ENCODE measurements at regions not wholly inside any gene's neighbourhood (a gene's known extent, or its start where the extent isn't known, plus 50 kb on each side); places are given as distances from the start of the nearest gene placed in this dataset.

- Histone ChIP-seq H3K27ac (no peak overlapping the region), H3K9me3 (no peaks in the 10 kb centered on the region), H3K36me3 (no peaks in the 10 kb centered on the region), H3K4me1 (no peaks in the 10 kb centered on the region), H3K27me3 (no peaks in the 10 kb centered on the region), H3K4me3 (no peak overlapping the region)
- intact Hi-C loops (cut with DNase I) = no loop called here
- DNase-seq = no peak
- WGBS, 2 donors = 71% methylated on average over 4 of the region's 4 CpGs
- TF ChIP-seq POLR2A (IDR thresholded peaks at IDR 0.05) = no peak
- no peak for TF ChIP-seq CTCF (IDR thresholded peaks at IDR 0.05)
Observed at GRCh38 chr3:181056136-181056732, 66.7 kb upstream of the DNAJC19 start.

GRCh38 chr3:181054538-181054937 is 65.0 kb upstream of the DNAJC19 start:
- H3K4me1 ChIP-seq = no peaks in the 10 kb centered on the region
- DNase-seq = no peak
- no peaks in the 10 kb centered on the region for H3K27me3 ChIP-seq
- intact Hi-C loops (cut with DNase I) = no loop called here
- no peaks in the 10 kb centered on the region for H3K36me3 ChIP-seq
- H3K4me3 ChIP-seq = no peak overlapping the region
- H3K27ac ChIP-seq = no peak overlapping the region
- H3K9me3 ChIP-seq = no peaks in the 10 kb centered on the region
- TF ChIP-seq POLR2AphosphoS5 (IDR thresholded peaks at IDR 0.05) = no peak
- no peak for TF ChIP-seq POLR2A (IDR thresholded peaks at IDR 0.05)
- no peak for TF ChIP-seq EP300 (IDR thresholded peaks at IDR 0.05)
- no peak for TF ChIP-seq CTCF (IDR thresholded peaks at IDR 0.05)

- no peaks in the 10 kb centered on the region for H3K36me3 ChIP-seq
- H3K27me3 ChIP-seq = no peaks in the 10 kb centered on the region
- intact Hi-C loops (cut with DNase I) = no loop called here
- H3K4me1 ChIP-seq = no peaks in the 10 kb centered on the region
- TF ChIP-seq CTCF (IDR thresholded peaks at IDR 0.05) (no peak), POLR2A (IDR thresholded peaks at IDR 0.05) (no peak), EP300 (IDR thresholded peaks at IDR 0.05) (no peak), POLR2AphosphoS5 (IDR thresholded peaks at IDR 0.05) (no peak)
- DNase-seq = no peak
- WGBS, 2 donors = 54 to 57% methylated on average over 2 of the region's 2 CpGs
- no peak overlapping the region for H3K27ac ChIP-seq
- no peak overlapping the region for H3K4me3 ChIP-seq
- peaks cover 0 to 1% (median 0%) of the 10 kb centered on the region in 4 donors for H3K9me3 ChIP-seq
Observed at GRCh38 chr3:181052256-181052655, 62.7 kb upstream of the DNAJC19 start.

- H3K27me3 ChIP-seq = no peaks in the 10 kb centered on the region
- H3K27ac ChIP-seq = no peak overlapping the region
- no peak for DNase-seq
- H3K36me3 ChIP-seq = no peaks in the 10 kb centered on the region
- no peak overlapping the region for H3K4me3 ChIP-seq
- TF ChIP-seq POLR2AphosphoS5 (IDR thresholded peaks at IDR 0.05) (no peak), POLR2A (IDR thresholded peaks at IDR 0.05) (no peak), EP300 (IDR thresholded peaks at IDR 0.05) (no peak), CTCF (IDR thresholded peaks at IDR 0.05) (no peak)
- H3K9me3 ChIP-seq = peaks cover 0 to 4% (median 0%) of the 10 kb centered on the region in 4 donors
- no peaks in the 10 kb centered on the region for H3K4me1 ChIP-seq
- intact Hi-C loops (cut with DNase I) = no loop called here
- WGBS, 2 donors = 4 to 8% methylated on average over 1 of the region's 1 CpG
Observed at GRCh38 chr3:181050738-181051137, 61.2 kb upstream of the DNAJC19 start.

- no peak for DNase-seq
- Histone ChIP-seq H3K36me3 (no peaks in the 10 kb centered on the region), H3K9me3 (no peaks in the 10 kb centered on the region), H3K4me1 (no peaks in the 10 kb centered on the region), H3K27me3 (no peaks in the 10 kb centered on the region), H3K27ac (no peak overlapping the region), H3K4me3 (no peak overlapping the region)
- TF ChIP-seq EP300 (IDR thresholded peaks at IDR 0.05) (no peak), CTCF (IDR thresholded peaks at IDR 0.05) (no peak), POLR2AphosphoS5 (IDR thresholded peaks at IDR 0.05) (no peak), POLR2A (IDR thresholded peaks at IDR 0.05) (no peak)
- intact Hi-C loops (cut with DNase I) = no loop called here
Observed at GRCh38 chr3:181040030-181040429, 50.5 kb upstream of the DNAJC19 start.
